HG02610 (cell line): ENCODE measurements at regions not wholly inside any gene's neighbourhood (a gene's known extent, or its start where the extent isn't known, plus 50 kb on each side); places are given as distances from the start of the nearest gene placed in this dataset.
"Not testable (repeated sequence)": the region's sequence is repeated elsewhere in the genome, so short reads cannot be mapped to it uniquely, and the experiment has no call there.

Source experiments
- ATAC-seq: cut with Tn5 transposase; IDR thresholded peaks from one replicate; pipeline ENCODE4 v1.9.1; 2021; ENCODE audit warnings: mild to moderate bottlenecking, moderate library complexity; ENCODE audit not compliant: unreplicated experiment

GRCh38 chr10:76815505-76815904, 822.1 kb downstream of the KCNMA1 start:
- not testable (repeated sequence) for ATAC-seq

- no peak for ATAC-seq
Observed at GRCh38 chr10:76811430-76811829, 826.2 kb downstream of the KCNMA1 start.

GRCh38 chr10:76788452-76788811, 849.2 kb downstream of the KCNMA1 start:
- no peak for ATAC-seq

GRCh38 chr10:76787746-76788451, 849.7 kb downstream of the KCNMA1 start:
- no peak for ATAC-seq

- no peak for ATAC-seq
Observed at GRCh38 chr10:76786504-76787072, 851.0 kb downstream of the KCNMA1 start.

GRCh38 chr10:76784076-76784475, 853.5 kb downstream of the KCNMA1 start:
- no peak for ATAC-seq

GRCh38 chr10:76779796-76780301, 857.8 kb downstream of the KCNMA1 start:
- ATAC-seq: no peak

GRCh38 chr10:76778914-76779795, 858.5 kb downstream of the KCNMA1 start:
- ATAC-seq: no peak

- ATAC-seq: no peak
Observed at GRCh38 chr10:76774987-76775603, 862.5 kb downstream of the KCNMA1 start.

- ATAC-seq: no peak
Observed at GRCh38 chr10:76769582-76769981, 868.0 kb downstream of the KCNMA1 start.

- ATAC-seq: no peak
Observed at GRCh38 chr10:76769161-76769560, 868.4 kb downstream of the KCNMA1 start.

- no peak for ATAC-seq
Observed at GRCh38 chr10:76766682-76767081, 870.9 kb downstream of the KCNMA1 start.

- ATAC-seq: not testable (repeated sequence)
Observed at GRCh38 chr10:76764921-76765320, 872.7 kb downstream of the KCNMA1 start.

GRCh38 chr10:76764177-76764576, 873.4 kb downstream of the KCNMA1 start:
- no peak for ATAC-seq

- no peak for ATAC-seq
Observed at GRCh38 chr10:76763376-76763775, 874.2 kb downstream of the KCNMA1 start.

GRCh38 chr10:76759681-76760080, 877.9 kb downstream of the KCNMA1 start:
- no peak for ATAC-seq

GRCh38 chr10:76743169-76743568, 894.4 kb downstream of the KCNMA1 start:
- no peak for ATAC-seq

GRCh38 chr10:76740514-76740913, 897.1 kb downstream of the KCNMA1 start:
- ATAC-seq: no peak

- ATAC-seq: no peak
Observed at GRCh38 chr10:76738991-76739390, 898.6 kb downstream of the KCNMA1 start.

- ATAC-seq: no peak
Observed at GRCh38 chr10:76736815-76737618, 900.6 kb downstream of the KCNMA1 start.
